A549 (cell line): ENCODE measurements at regions not wholly inside any gene's neighbourhood (a gene's known extent, or its start where the extent isn't known, plus 50 kb on each side); places are given as distances from the start of the nearest gene placed in this dataset.
A peak's percentile ranks its signal among the peaks of the same experiment; 100 is the strongest.

ENCODE experiments used
- ATAC-seq, 2 experiments: fragments of 200-7000 bp in 1 of 2; fragments of >200 bp in 1 of 2; cut with Nextera tagmentation in 1 of 2; cut with Tn5 transposase in 1 of 2; 3 replicates each; pipeline versions ENCODE4 v1.8.0 to v1.9.1; 2018 to 2020; ENCODE audit warnings: mild to moderate bottlenecking in 1 of 2, moderate library complexity in 1 of 2
- CTCF ChIA-PET: fragments of 300-600 bp; sonication (Branson Sonifier 250); formaldehyde crosslinking; extraction: SDS; loops from one replicate; lab custom pipeline; 2021; ENCODE audit warnings: antibody characterized with exemption, inconsistent platforms; lab: Yijun Ruan, JAX
- POLR2A ChIA-PET: fragments of 350-600 bp; formaldehyde crosslinking; extraction: SDS; loops from one replicate; lab custom pipeline; 2021; ENCODE audit warnings: antibody characterized with exemption, inconsistent platforms; lab: Yijun Ruan, JAX
- DNase-seq, 2 experiments: peaks; one replicate each; pipeline versions ENCODE4 v3.0.0 to v3.0.0-alpha.2; 2011 to 2016; ENCODE audit warnings: low read depth in 1 of 2, low spot score in 1 of 2
- FAIRE-seq: peaks from 2 replicates; lab custom pipeline; 2011; peaks lifted over from hg19 to GRCh38; lab: Jason Lieb, UNC
- H3K27ac ChIP-seq, 2 experiments: fragments of >200 bp; sonication (Bioruptor Twin); formaldehyde crosslinking; 3 replicates each; pipeline ENCODE4 v1.5.1; 2016 to 2017
- H3K4me1 ChIP-seq: fragments of >200 bp; sonication (Bioruptor Twin); formaldehyde crosslinking; 3 replicates; pipeline ENCODE4 v1.6.1; 2016
- H3K4me2 ChIP-seq: fragments of >200 bp; sonication (Bioruptor Twin); formaldehyde crosslinking; 3 replicates; pipeline ENCODE4 v1.6.1; 2016
- H3K4me3 ChIP-seq: fragments of >200 bp; sonication (Bioruptor Twin); formaldehyde crosslinking; 3 replicates; pipeline ENCODE4 v1.5.1; 2016
- H3K9me3 ChIP-seq: fragments of >200 bp; sonication (Bioruptor Twin); formaldehyde crosslinking; 3 replicates; pipeline ENCODE4 v1.6.1; 2016
- BHLHE40 ChIP-seq: IDR thresholded peaks from 2 replicates; pipeline ENCODE4 v1.6.1; 2012; ENCODE audit warnings: low read depth, low read length, inconsistent platforms
- CBX2 ChIP-seq: fragments of 200-600 bp; sonication (generic); IDR thresholded peaks from 2 replicates; pipeline ENCODE4 v1.6.1; 2016; ENCODE audit warnings: low read depth, mild to moderate bottlenecking, borderline replicate concordance
- CEBPB ChIP-seq, 2 experiments: fragments of >200 bp in 1 of 2; sonication (Bioruptor Twin) in 1 of 2; formaldehyde crosslinking in 1 of 2; IDR thresholded peaks; 2 replicates each; pipeline ENCODE4 v1.6.1; 2012 to 2016
- CHD4 ChIP-seq: fragments of 200-600 bp; sonication (generic); IDR thresholded peaks from 2 replicates; pipeline ENCODE4 v1.6.1; 2016; ENCODE audit warnings: antibody characterized with exemption, mild to moderate bottlenecking, borderline replicate concordance
- CTCF ChIP-seq: fragments of >200 bp; sonication (Bioruptor Twin); formaldehyde crosslinking; IDR thresholded peaks from 3 replicates; pipeline ENCODE4 v1.5.1; 2016
- E2F6 ChIP-seq: IDR thresholded peaks from 2 replicates; pipeline ENCODE4 v1.6.1; 2012; ENCODE audit warnings: low read depth, borderline replicate concordance
- FOSB ChIP-seq: fragments of 250-450 bp; sonication (Bioruptor Pico); IDR thresholded peaks from 2 replicates; pipeline ENCODE4 v1.5.0; 2020; ENCODE audit warnings: mild to moderate bottlenecking, moderate library complexity
- GATA3 ChIP-seq: IDR thresholded peaks from 2 replicates; pipeline ENCODE4 v1.6.1; 2012; ENCODE audit warnings: borderline replicate concordance
- HOXB5 ChIP-seq: fragments of 250-450 bp; sonication (Bioruptor Pico); IDR thresholded peaks from 2 replicates; pipeline ENCODE4 v1.5.0; 2020; ENCODE audit warnings: mild to moderate bottlenecking, moderate library complexity
- JUN ChIP-seq, 2 experiments: fragments of >200 bp; sonication (Bioruptor Twin); formaldehyde crosslinking; IDR thresholded peaks; 2 replicates in 1 of 2; 3 replicates in 1 of 2; pipeline ENCODE4 v1.6.1; 2016 to 2017
- JUNB ChIP-seq: fragments of >200 bp; sonication (Bioruptor Twin); formaldehyde crosslinking; IDR thresholded peaks from 2 replicates; pipeline ENCODE4 v1.6.1; 2016
- KDM5A ChIP-seq: fragments of 200-600 bp; sonication (generic); IDR thresholded peaks from 2 replicates; pipeline ENCODE4 v1.6.1; 2016; ENCODE audit warnings: antibody characterized with exemption, mild to moderate bottlenecking
- MAFK ChIP-seq: fragments of 450-650 bp; IDR thresholded peaks from 2 replicates; pipeline ENCODE4 v1.6.1; 2014; ENCODE audit not compliant: partially characterized antibody
- MAZ ChIP-seq: fragments of 150-350 bp; IDR thresholded peaks from 2 replicates; pipeline ENCODE4 v1.6.1; 2014; ENCODE audit warnings: antibody characterized with exemption, low read depth, low read length, borderline replicate concordance
- NFE2L2 ChIP-seq: fragments of 150-350 bp; conservative IDR thresholded peaks from 2 replicates; pipeline ENCODE4 v1.6.1; 2014; ENCODE audit warnings: low read length
- NR3C1 ChIP-seq: fragments of >200 bp; sonication (Bioruptor Twin); formaldehyde crosslinking; IDR thresholded peaks from 3 replicates; pipeline ENCODE4 v1.6.1; 2017
- PBX3 ChIP-seq: IDR thresholded peaks from 2 replicates; pipeline ENCODE4 v1.6.1; 2012
- POLR2A ChIP-seq: IDR thresholded peaks from 2 replicates; pipeline ENCODE4 v1.6.1; 2012; ENCODE audit warnings: mild to moderate bottlenecking, low read length
- RAD21 ChIP-seq, 2 experiments: fragments of >200 bp in 1 of 2; sonication (Bioruptor Twin) in 1 of 2; formaldehyde crosslinking in 1 of 2; IDR thresholded peaks in 1 of 2; conservative IDR thresholded peaks in 1 of 2; 2 replicates in 1 of 2; 3 replicates in 1 of 2; pipeline ENCODE4 v1.6.1; 2012 to 2018; ENCODE audit warnings: inconsistent platforms in 1 of 2
- RCOR1 ChIP-seq: fragments of 150-350 bp; IDR thresholded peaks from 2 replicates; pipeline ENCODE4 v1.6.1; 2014; ENCODE audit warnings: antibody characterized with exemption, low read length, low read depth
- SREBF2 ChIP-seq: fragments of 450-650 bp; IDR thresholded peaks from 2 replicates; pipeline ENCODE4 v1.6.1; 2014; ENCODE audit warnings: mild to moderate bottlenecking, moderate library complexity
- TFCP2L1 ChIP-seq: fragments of 250-450 bp; sonication (Bioruptor Pico); IDR thresholded peaks from 2 replicates; pipeline ENCODE4 v1.5.0; 2021; ENCODE audit warnings: mild to moderate bottlenecking
- ZFP36 ChIP-seq: fragments of 450-650 bp; IDR thresholded peaks from 2 replicates; pipeline ENCODE4 v1.6.1; 2014; ENCODE audit warnings: borderline replicate concordance; ENCODE audit not compliant: partially characterized antibody
- WGBS: methylation state at CpG from one replicate; pipeline ENCODE4 v1.1.6; 2017; ENCODE audit errors: missing lambda C conversion rate; 5-methylcytosine and 5-hydroxymethylcytosine counted together

- no peaks in the 10 kb centered on the region for H3K4me1 ChIP-seq
- ChIA-PET CTCF (interaction anchor here (1.6 kb wide), 1 partner anchor 9 kb away, joined by 3 read pairs; no protein-coding TSS in a partner anchor), POLR2A (no interaction called here)
- TF ChIP-seq GATA3 = no peak
- TF ChIP-seq JUNB = no peak
- no peak for TF ChIP-seq SREBF2
- TF ChIP-seq PBX3 = no peak
- no peak for TF ChIP-seq CBX2
- no peak for TF ChIP-seq JUN (IDR thresholded peaks at IDR 0.05)
- ATAC-seq (peak in 1 of 2 experiments; percentile 75; a peak in 3 of 6 replicates), FAIRE-seq (no peak), DNase-seq (peak in 1 of 2 experiments; percentile 24)
- H3K4me3 ChIP-seq = no peak overlapping the region
- no peaks in the 10 kb centered on the region for H3K9me3 ChIP-seq
- WGBS = 9% methylated on average over 2 of the region's 2 CpGs
- no peak overlapping the region for H3K4me2 ChIP-seq
- H3K27ac ChIP-seq = no peak overlapping the region
Observed at GRCh38 chr12:72141381-72141780, 130.8 kb upstream of the TRHDE start.

- no peak for DNase-seq
- Histone ChIP-seq H3K27ac (no peak overlapping the region), H3K4me3 (no peak overlapping the region), H3K4me2 (no peak overlapping the region), H3K9me3 (no peaks in the 10 kb centered on the region), H3K4me1 (no peaks in the 10 kb centered on the region)
- POLR2A ChIA-PET = no interaction called here
- no peak for TF ChIP-seq POLR2A
- TF ChIP-seq BHLHE40 = no peak
- no peak for TF ChIP-seq KDM5A
- no peak for TF ChIP-seq FOSB (CRISPR knock-in tag)
- no peak for TF ChIP-seq TFCP2L1 (CRISPR knock-in tag)
- no peak for TF ChIP-seq CHD4
- TF ChIP-seq MAZ = no peak
- TF ChIP-seq HOXB5 (CRISPR knock-in tag) = no peak
- TF ChIP-seq ZFP36 = no peak
- TF ChIP-seq CEBPB (IDR thresholded peaks at IDR 0.05) = no peak
- TF ChIP-seq NR3C1 = no peak
- TF ChIP-seq NFE2L2 = no peak
- TF ChIP-seq MAFK = no peak
- no peak for TF ChIP-seq E2F6
- no peak for TF ChIP-seq RAD21 (conservative IDR thresholded peaks at IDR 0.05 in 1 of 2, IDR thresholded peaks at IDR 0.05 in 1 of 2)
- no peak for TF ChIP-seq CTCF
- no peak for ATAC-seq
- FAIRE-seq = no peak
- CTCF ChIA-PET = no interaction called here
Observed at GRCh38 chr12:72144553-72144952, 127.6 kb upstream of the TRHDE start.

- Histone ChIP-seq H3K4me3 (no peak overlapping the region), H3K4me2 (no peak overlapping the region), H3K27ac (no peak overlapping the region), H3K4me1 (no peaks in the 10 kb centered on the region), H3K9me3 (no peaks in the 10 kb centered on the region)
- WGBS = 18% methylated on average over 12 of the region's 12 CpGs
- TF ChIP-seq CEBPB (IDR thresholded peaks at IDR 0.05) (no peak), RCOR1 (no peak)
- CTCF ChIA-PET = interaction anchor here (1.0 kb wide), 1 partner anchor 14 kb away, joined by 3 read pairs; no protein-coding TSS in a partner anchor
- DNase-seq (no peak), ATAC-seq (no peak), FAIRE-seq (no peak)
- POLR2A ChIA-PET = no interaction called here
Observed at GRCh38 chr12:72146495-72146894, 125.7 kb upstream of the TRHDE start.
